ENCODE measurements at regions not wholly inside any gene's neighbourhood (a gene's known extent, or its start where the extent isn't known, plus 50 kb on each side); places are given as distances from the start of the nearest gene placed in this dataset.

- no peak overlapping the region for H2AFZ ChIP-seq (ENCODE audit: low read length)
- no peak overlapping the region for H3K4me3 ChIP-seq (replicated peaks in 1 of 4; ENCODE audit: control extremely low read depth in 1 of 4, insufficient read depth in 1 of 4, low read depth in 3 of 4, low read length in 4 of 4)
- H3K9me3 ChIP-seq (ENCODE audit: control insufficient read depth, insufficient read depth, low read depth, low read length), result no peaks in the 10 kb centered on the region
- TF ChIP-seq, protein P1, sequence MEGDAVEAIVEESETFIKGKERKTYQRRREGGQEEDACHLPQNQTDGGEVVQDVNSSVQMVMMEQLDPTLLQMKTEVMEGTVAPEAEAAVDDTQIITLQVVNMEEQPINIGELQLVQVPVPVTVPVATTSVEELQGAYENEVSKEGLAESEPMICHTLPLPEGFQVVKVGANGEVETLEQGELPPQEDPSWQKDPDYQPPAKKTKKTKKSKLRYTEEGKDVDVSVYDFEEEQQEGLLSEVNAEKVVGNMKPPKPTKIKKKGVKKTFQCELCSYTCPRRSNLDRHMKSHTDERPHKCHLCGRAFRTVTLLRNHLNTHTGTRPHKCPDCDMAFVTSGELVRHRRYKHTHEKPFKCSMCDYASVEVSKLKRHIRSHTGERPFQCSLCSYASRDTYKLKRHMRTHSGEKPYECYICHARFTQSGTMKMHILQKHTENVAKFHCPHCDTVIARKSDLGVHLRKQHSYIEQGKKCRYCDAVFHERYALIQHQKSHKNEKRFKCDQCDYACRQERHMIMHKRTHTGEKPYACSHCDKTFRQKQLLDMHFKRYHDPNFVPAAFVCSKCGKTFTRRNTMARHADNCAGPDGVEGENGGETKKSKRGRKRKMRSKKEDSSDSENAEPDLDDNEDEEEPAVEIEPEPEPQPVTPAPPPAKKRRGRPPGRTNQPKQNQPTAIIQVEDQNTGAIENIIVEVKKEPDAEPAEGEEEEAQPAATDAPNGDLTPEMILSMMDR (conservative IDR thresholded peaks at IDR 0.05 in 1 of 2, IDR thresholded peaks at IDR 0.05 in 1 of 2; ENCODE audit: low read depth in 1 of 2, low read length in 2 of 2), result no peak
- TF ChIP-seq EZH2 (IDR thresholded peaks at IDR 0.05; ENCODE audit: low read length, missing control alignments), result no peak
- H3K27me3 ChIP-seq (ENCODE audit: control insufficient read depth, insufficient read depth, low read length), result no peaks in the 10 kb centered on the region
- no peaks in the 10 kb centered on the region for H3K36me3 ChIP-seq (ENCODE audit: control insufficient read depth, insufficient read depth, low read length)
- H3K9ac ChIP-seq (ENCODE audit: insufficient read depth, low read length), result no peak overlapping the region
- H3K4me1 ChIP-seq (ENCODE audit: control insufficient read depth, extremely low read depth, insufficient read depth, low read length), result no peaks in the 10 kb centered on the region
- H4K20me1 ChIP-seq (ENCODE audit: control insufficient read depth, extremely low read depth, insufficient read depth, low read length), result no peaks in the 10 kb centered on the region
- H3K79me2 ChIP-seq (ENCODE audit: control insufficient read depth, insufficient read depth, low read length), result no peaks in the 10 kb centered on the region
- no peak overlapping the region for H3K4me2 ChIP-seq (ENCODE audit: extremely low read depth, insufficient read depth, low read length)
- DNase-seq (ENCODE audit: low read depth in 2 of 2), result no peak
- H3K27ac ChIP-seq (ENCODE audit: insufficient read depth, low read length), result no peak overlapping the region
These were observed 67.7 kb upstream of the ANO3 start for GRCh38 chr11:26264266-26264665.

DNA sequence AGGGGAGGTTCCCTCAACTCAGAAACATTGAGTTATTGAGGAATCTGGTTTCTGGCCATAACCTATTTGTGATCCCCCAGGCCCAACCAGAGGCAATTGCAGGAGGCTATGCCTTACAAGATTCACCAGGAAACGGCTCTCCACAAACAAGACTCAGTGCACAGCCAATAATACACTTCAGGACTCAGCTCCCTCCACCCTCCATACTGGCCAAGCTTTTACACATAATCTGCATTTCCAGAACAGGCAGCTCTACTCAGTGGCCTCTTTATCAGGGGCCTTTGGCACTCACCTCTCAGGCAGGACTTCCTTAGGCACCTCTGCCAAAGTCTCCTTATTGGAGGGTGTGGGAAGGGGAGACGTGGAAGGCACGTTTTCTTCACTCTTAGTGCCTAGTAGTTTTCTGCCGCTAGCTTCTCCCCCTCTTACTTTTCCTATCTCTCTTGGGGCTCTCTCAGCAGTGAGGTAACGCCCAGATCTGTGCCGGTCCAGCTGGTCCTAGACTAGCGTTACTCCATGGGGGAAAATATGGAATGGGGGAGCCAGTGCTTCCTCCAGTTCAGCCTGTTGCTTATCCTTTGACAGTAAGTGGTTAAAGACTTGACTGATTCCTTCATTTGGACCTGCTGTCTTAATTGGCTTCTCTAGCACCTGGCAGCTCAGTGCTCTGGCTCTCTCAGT lies 62.8 kb upstream of the ANO3 start:
- no peak for TF ChIP-seq EZH2 (IDR thresholded peaks at IDR 0.05; ENCODE audit: low read length, missing control alignments)
- TF ChIP-seq, protein P1 (conservative IDR thresholded peaks at IDR 0.05 in 1 of 2, IDR thresholded peaks at IDR 0.05 in 1 of 2; ENCODE audit: low read depth in 1 of 2, low read length in 2 of 2), result no peak
- Histone ChIP-seq H3K27ac (ENCODE audit: insufficient read depth, low read length) (no peak overlapping the region), H2AFZ (ENCODE audit: low read length) (no peak overlapping the region), H3K79me2 (ENCODE audit: control insufficient read depth, insufficient read depth, low read length) (no peaks in the 10 kb centered on the region), H3K9me3 (ENCODE audit: control insufficient read depth, insufficient read depth, low read depth, low read length) (no peaks in the 10 kb centered on the region), H3K4me2 (ENCODE audit: extremely low read depth, insufficient read depth, low read length) (no peak overlapping the region), H3K4me3 (replicated peaks in 1 of 4; ENCODE audit: control extremely low read depth in 1 of 4, insufficient read depth in 1 of 4, low read depth in 3 of 4, low read length in 4 of 4) (no peak overlapping the region), H3K4me1 (ENCODE audit: control insufficient read depth, extremely low read depth, insufficient read depth, low read length) (no peaks in the 10 kb centered on the region), H3K9ac (ENCODE audit: insufficient read depth, low read length) (no peak overlapping the region), H3K36me3 (ENCODE audit: control insufficient read depth, insufficient read depth, low read length) (no peaks in the 10 kb centered on the region), H3K27me3 (ENCODE audit: control insufficient read depth, insufficient read depth, low read length) (no peaks in the 10 kb centered on the region), H4K20me1 (ENCODE audit: control insufficient read depth, extremely low read depth, insufficient read depth, low read length) (no peaks in the 10 kb centered on the region)
- DNase-seq (ENCODE audit: low read depth in 2 of 2), result no peak

DNA sequence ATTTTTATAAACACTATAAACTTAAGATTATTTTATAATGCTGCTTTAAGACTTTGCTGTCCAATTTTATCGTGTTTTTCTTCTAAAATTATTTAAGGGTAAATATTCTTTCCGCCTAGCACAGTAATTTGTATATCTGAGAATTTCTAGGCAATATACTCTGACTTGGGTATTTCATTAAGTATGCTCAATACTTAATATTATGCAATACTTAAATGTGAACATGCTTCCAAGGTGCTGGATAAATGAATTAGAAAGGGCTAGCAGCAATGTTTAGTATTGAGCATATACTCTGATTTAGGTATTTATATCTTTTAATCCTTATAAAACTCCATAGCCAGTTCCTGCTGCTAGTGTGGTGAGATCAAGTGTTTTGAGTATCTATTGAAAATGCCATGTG lies 60.3 kb upstream of the ANO3 start:
- Histone ChIP-seq H3K27ac (ENCODE audit: insufficient read depth, low read length) (no peak overlapping the region), H3K9ac (ENCODE audit: insufficient read depth, low read length) (no peak overlapping the region), H3K9me3 (ENCODE audit: control insufficient read depth, insufficient read depth, low read depth, low read length) (no peaks in the 10 kb centered on the region), H3K4me2 (ENCODE audit: extremely low read depth, insufficient read depth, low read length) (no peak overlapping the region), H3K4me1 (ENCODE audit: control insufficient read depth, extremely low read depth, insufficient read depth, low read length) (no peaks in the 10 kb centered on the region), H2AFZ (ENCODE audit: low read length) (no peak overlapping the region), H3K79me2 (ENCODE audit: control insufficient read depth, insufficient read depth, low read length) (no peaks in the 10 kb centered on the region), H4K20me1 (ENCODE audit: control insufficient read depth, extremely low read depth, insufficient read depth, low read length) (no peaks in the 10 kb centered on the region), H3K36me3 (ENCODE audit: control insufficient read depth, insufficient read depth, low read length) (no peaks in the 10 kb centered on the region), H3K27me3 (ENCODE audit: control insufficient read depth, insufficient read depth, low read length) (no peaks in the 10 kb centered on the region), H3K4me3 (replicated peaks in 1 of 4; ENCODE audit: control extremely low read depth in 1 of 4, insufficient read depth in 1 of 4, low read depth in 3 of 4, low read length in 4 of 4) (no peak overlapping the region)
- TF ChIP-seq EZH2 (IDR thresholded peaks at IDR 0.05; ENCODE audit: low read length, missing control alignments), result no peak
- TF ChIP-seq, protein P1 (conservative IDR thresholded peaks at IDR 0.05 in 1 of 2, IDR thresholded peaks at IDR 0.05 in 1 of 2; ENCODE audit: low read depth in 1 of 2, low read length in 2 of 2), result no peak
- no peak for DNase-seq (ENCODE audit: low read depth in 2 of 2)

Data from fibroblast of lung (primary cell).